PFSK-1 (cell line): ENCODE measurements at regions not wholly inside any gene's neighbourhood (a gene's known extent, or its start where the extent isn't known, plus 50 kb on each side); places are given as distances from the start of the nearest gene placed in this dataset.

Experiments
- FOXP2 ChIP-seq: optimal IDR thresholded peaks from 2 replicates; pipeline ENCODE3; 2011; ENCODE audit warnings: borderline replicate concordance, control low read depth, inconsistent platforms; ENCODE audit not compliant: insufficient read depth; ENCODE audit errors: extremely low read length, extremely low read depth
- POLR2AphosphoS5 ChIP-seq: IDR thresholded peaks from 2 replicates; pipeline ENCODE4 v1.6.1; 2012; ENCODE audit warnings: low read depth, mild to moderate bottlenecking, control low read depth, low read length, moderate library complexity
- SIN3A ChIP-seq: IDR thresholded peaks from 2 replicates; pipeline ENCODE4 v1.6.1; 2012; ENCODE audit warnings: mild to moderate bottlenecking, low read length, moderate library complexity, borderline replicate concordance; ENCODE audit not compliant: insufficient read depth
- TAF1 ChIP-seq: IDR thresholded peaks from 2 replicates; pipeline ENCODE4 v1.6.1; 2012; ENCODE audit warnings: low read length, control low read depth, borderline replicate concordance; ENCODE audit not compliant: insufficient read depth
- TF ChIP-seq, protein P1 (sequence below), 2 experiments: IDR thresholded peaks; 2 replicates each; pipeline versions ENCODE4 v1.6.1 to v1.8.0; 2011 to 2012; ENCODE audit warnings: low read depth in 2 of 2, low read length in 2 of 2, control low read depth in 1 of 2, inconsistent platforms in 1 of 2, mild to moderate bottlenecking in 1 of 2, moderate library complexity in 1 of 2; ENCODE audit not compliant: insufficient read depth in 1 of 2

DNA sequence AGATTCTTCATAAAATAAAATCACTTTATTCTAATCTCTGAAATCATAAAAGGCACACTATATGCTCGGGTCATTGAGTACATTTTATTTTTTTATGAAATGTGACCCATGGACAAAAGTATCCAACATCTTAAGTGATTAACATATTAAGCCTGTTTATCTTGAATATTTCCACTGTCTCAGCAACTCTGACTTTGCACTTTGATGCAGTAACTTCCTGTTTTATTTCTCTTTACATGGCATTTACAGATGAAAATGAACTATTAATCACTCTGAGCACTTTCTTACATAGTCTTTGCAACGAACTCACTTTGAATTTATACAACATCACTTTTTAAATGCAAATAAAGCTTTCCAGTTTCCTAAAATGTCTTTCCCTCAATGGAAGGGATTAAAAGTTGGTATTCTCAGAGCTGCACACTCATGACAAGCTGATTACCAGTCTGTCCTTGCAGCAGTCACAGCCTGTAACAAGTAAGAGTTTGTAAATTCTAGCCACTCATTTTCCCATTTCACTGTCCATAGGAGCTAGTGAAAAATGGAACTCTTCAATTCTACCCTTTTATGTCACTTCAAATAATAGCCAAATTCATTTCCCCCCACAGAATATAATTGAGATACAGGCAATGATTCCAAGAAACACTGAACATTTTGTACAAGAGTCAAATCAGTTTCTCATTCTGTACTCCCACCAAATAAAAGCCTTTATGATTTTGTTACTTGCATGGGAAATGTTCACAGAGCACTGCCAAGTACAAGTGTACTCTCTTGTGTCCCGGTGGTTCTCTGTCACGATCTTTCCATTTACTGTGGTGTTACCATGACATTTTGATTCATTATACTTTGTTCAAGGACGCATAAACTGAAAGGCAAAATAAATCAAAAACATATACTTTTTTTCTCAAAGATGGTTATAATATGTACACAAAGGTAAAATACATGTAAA, 1968.9 kb downstream of the PCDH9 start:
- TF ChIP-seq SIN3A (no peak), TAF1 (no peak), POLR2AphosphoS5 (no peak), FOXP2 (no peak)
- TF ChIP-seq, protein P1, sequence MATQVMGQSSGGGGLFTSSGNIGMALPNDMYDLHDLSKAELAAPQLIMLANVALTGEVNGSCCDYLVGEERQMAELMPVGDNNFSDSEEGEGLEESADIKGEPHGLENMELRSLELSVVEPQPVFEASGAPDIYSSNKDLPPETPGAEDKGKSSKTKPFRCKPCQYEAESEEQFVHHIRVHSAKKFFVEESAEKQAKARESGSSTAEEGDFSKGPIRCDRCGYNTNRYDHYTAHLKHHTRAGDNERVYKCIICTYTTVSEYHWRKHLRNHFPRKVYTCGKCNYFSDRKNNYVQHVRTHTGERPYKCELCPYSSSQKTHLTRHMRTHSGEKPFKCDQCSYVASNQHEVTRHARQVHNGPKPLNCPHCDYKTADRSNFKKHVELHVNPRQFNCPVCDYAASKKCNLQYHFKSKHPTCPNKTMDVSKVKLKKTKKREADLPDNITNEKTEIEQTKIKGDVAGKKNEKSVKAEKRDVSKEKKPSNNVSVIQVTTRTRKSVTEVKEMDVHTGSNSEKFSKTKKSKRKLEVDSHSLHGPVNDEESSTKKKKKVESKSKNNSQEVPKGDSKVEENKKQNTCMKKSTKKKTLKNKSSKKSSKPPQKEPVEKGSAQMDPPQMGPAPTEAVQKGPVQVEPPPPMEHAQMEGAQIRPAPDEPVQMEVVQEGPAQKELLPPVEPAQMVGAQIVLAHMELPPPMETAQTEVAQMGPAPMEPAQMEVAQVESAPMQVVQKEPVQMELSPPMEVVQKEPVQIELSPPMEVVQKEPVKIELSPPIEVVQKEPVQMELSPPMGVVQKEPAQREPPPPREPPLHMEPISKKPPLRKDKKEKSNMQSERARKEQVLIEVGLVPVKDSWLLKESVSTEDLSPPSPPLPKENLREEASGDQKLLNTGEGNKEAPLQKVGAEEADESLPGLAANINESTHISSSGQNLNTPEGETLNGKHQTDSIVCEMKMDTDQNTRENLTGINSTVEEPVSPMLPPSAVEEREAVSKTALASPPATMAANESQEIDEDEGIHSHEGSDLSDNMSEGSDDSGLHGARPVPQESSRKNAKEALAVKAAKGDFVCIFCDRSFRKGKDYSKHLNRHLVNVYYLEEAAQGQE (IDR thresholded peaks at IDR 0.05; ENCODE audit: insufficient read depth in 1 of 2, low read depth in 2 of 2, low read length in 2 of 2): no peak

DNA sequence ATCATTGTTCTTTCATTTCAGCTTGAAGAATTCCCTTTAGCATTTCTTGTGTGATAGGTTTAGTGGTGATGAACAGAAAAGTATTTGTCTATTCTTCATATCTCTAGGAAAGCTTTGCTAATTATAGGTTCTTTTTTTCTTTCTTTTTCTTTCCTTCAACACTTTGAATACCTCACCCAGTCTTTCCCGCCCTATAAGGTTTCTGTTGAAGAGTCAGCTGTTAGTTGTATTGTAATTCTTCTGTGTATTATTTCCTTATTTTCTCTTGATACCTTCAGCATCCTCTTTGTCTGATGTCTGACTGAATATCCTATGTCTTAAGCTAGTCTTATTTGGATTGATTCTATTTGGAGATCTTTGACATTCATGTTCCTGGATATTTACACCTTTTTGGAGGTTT, 1989.4 kb downstream of the PCDH9 start:
- no peak for TF ChIP-seq TAF1
- TF ChIP-seq FOXP2: no peak
- TF ChIP-seq, protein P1 (IDR thresholded peaks at IDR 0.05; ENCODE audit: insufficient read depth in 1 of 2, low read depth in 2 of 2, low read length in 2 of 2): no peak

DNA sequence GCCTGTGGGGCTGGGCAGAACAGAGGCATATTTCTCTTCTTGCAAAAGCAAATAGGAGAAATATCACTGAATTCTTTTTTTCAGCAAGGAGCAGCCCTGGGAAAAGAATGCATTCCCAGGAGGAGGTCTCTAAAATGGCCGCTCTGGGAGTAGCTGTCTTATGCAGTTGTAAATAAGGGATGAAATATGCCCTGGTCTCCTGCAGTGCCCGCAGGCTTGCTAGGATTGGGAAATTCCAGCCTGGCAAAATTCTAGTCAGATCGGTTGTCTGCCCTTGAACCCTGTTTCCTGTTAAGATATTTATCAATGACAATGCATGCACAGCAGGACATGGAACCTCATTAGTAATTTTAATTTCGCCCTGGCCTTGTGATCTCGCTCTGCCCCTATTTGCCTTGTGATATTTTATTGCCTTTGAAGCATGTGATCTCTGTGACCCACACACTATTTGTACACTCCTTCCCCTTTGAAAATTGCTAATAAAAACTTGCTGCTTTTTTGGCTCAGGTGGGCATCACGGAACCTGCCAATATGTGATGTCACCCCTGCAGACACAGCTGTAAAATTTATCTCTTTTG, 1993.2 kb downstream of the PCDH9 start:
- TF ChIP-seq TAF1 (no peak), FOXP2 (no peak), SIN3A (no peak), POLR2AphosphoS5 (no peak)
- TF ChIP-seq, protein P1 (IDR thresholded peaks at IDR 0.05; ENCODE audit: insufficient read depth in 1 of 2, low read depth in 2 of 2, low read length in 2 of 2): no peak

DNA sequence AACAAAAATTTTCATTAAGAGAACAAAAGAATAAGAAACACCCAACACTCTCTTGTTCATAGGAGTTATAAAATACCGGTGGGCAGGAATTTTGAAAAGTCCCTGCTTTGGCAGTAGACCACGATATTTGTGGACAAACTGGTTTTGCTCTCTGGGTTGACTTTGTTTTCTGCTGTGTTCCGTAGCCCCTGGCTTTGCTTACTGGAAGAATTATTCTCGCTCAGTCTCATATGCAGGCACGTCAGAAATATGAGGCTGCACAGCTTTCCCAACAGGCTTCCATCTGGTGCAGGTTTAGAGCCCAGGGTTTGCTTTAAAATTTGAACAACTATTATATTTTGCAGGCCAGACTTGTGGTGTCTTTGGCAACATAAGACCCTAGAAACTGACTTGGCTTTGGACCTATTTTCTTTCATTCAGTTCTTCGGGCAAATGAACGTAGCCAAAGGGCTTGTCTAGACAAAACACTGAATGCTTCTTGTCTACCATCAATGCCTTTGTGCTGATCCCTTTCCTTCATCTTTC, 2012.6 kb downstream of the PCDH9 start:
- TF ChIP-seq POLR2AphosphoS5 (no peak), TAF1 (no peak), FOXP2 (no peak)
- TF ChIP-seq, protein P1 (IDR thresholded peaks at IDR 0.05; ENCODE audit: insufficient read depth in 1 of 2, low read depth in 2 of 2, low read length in 2 of 2): no peak
